T-helper 2 cell treated with Interferon-gamma antibody and Interleukin-4, amounts not matched to agents 100 ng/mL and 5 ng/mL, for 36 hours (primary cell): ENCODE measurements at regions not wholly inside any gene's neighbourhood (a gene's known extent, or its start where the extent isn't known, plus 50 kb on each side); places are given as distances from the start of the nearest gene placed in this dataset.
"Not testable (repeated sequence)": the region's sequence is repeated elsewhere in the genome, so short reads cannot be mapped to it uniquely, and the experiment has no call there.

Experiments
- intact Hi-C: fragments of 100-400 bp; cut with micrococcal nuclease; formaldehyde crosslinking; loops from one replicate; pipeline ENCODE4 v1.15.1; 2023

DNA sequence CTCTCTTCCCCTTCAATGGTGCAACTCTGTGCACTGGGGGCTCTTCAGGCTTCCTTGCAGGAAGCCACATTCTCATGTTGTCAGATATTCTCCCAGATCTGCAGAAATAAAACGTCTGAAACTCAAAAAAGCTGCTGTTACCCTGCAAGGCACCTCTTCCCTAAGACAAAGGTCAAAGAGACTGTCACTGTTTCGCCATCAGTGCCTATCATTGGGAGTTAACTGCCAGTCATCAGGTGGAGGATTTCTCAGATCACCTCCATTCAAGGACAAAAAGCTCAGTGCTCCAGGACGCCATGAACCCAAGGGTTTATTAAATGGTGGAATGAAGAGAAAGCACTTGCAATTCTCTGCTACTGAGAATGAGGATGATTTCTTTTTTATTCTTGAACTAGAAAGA, 144.6 kb upstream of the PALS2 start:
- intact Hi-C loops = no loop called here

GRCh38 chr7:24432677-24433076, 140.6 kb upstream of the PALS2 start:
- intact Hi-C loops = no loop called here

GRCh38 chr7:24434972-24435371, 138.3 kb upstream of the PALS2 start:
- intact Hi-C loops = no loop called here

DNA sequence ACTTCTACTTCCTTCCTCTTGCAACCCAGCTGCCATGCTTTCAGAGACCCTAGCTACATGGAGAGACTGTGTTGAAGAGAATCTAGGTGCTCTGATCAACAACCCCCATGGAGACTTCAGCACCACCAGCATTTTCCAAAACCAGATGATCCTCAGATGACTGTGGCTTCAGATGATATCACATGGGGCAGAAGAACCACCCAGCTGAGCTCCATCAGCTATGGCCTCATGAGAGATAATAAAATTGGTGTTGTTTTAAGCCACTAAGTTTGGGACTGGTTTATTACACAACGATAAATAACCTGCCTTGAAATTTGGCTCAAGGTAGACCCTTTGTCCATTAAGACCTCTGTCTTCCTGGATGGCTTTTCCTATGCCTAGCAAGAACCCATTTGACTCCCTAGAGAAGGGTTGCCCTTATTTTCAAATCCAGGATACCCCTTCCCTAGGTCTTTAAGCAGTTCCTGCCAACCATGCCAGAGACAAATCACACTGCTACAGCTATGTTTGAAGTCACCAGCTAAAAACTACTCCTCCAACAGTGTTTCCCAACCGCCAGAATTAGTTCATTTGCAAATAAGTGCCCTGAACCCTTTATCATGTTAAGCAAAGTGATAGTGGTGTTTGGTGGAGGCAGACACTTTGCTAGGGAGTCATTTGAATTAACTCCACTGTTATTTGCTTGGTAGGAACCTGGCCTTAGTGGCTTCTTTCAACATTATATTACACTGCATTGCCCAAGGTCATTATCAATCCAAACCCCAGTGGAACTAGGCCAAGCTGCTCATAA, 136.9 kb upstream of the PALS2 start:
- intact Hi-C loops = no loop called here

DNA sequence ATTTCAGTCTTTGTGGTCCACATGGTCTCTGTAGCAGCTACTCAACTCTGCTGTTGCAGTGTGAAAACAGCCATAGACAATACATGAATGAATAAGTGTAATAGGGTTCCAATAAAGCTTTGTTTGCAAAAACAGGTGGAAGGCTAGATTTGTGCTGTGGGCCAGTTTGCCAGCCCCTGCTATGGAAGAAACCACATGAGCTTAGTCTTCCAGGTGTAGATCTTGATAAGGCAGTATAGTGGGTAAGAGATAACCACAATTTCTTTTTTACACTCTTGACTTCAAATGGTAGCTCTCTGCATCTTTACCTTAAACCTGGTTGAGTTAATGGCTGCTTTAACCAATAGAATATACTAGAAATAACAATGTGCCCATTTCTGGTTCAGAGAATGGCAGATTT, 135.0 kb upstream of the PALS2 start:
- intact Hi-C loops = no loop called here

GRCh38 chr7:24439104-24439503, 134.1 kb upstream of the PALS2 start:
- intact Hi-C loops = not testable (repeated sequence)

GRCh38 chr7:24440892-24441291, 132.4 kb upstream of the PALS2 start:
- intact Hi-C loops = no loop called here

GRCh38 chr7:24441314-24442027, 131.8 kb upstream of the PALS2 start:
- intact Hi-C loops = no loop called here

GRCh38 chr7:24442170-24442777, 131.0 kb upstream of the PALS2 start:
- intact Hi-C loops = no loop called here

DNA sequence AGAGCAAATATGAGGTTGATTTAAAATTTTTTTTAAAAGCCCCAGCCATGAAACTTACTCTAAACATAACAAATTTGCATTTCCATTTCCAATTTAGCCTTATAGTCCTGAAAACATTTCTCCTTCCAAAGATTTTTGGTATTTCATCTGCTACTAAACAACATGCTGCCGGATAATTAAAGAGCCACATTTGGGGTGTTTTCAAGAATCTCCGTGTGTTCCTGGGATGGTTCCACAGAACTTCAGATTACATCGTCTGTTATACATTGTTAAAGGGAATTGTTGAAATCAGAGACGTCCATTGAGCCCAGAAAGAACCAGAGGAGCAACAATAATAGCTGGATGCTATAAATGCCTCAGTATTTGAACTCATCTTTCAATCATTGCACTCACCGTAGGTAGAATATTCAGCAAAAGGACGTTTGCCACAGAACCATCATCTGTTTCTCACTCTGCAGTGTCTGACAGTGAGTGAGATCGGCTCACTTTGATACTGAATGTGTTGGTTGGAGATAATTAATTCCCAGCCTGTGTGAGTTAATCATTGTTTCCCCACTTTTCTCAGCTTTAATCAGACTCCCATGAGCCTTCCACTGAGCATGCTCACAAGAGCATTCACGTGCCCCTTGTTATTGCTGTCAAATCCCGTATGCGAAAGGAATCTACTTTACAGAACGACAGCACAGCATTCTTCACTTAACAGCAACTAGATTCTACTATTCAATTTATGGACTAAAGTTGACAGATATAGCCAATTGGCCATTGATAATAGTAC, 128.4 kb upstream of the PALS2 start:
- intact Hi-C loops = no loop called here

GRCh38 chr7:24448038-24448437, 125.2 kb upstream of the PALS2 start:
- intact Hi-C loops = no loop called here

DNA sequence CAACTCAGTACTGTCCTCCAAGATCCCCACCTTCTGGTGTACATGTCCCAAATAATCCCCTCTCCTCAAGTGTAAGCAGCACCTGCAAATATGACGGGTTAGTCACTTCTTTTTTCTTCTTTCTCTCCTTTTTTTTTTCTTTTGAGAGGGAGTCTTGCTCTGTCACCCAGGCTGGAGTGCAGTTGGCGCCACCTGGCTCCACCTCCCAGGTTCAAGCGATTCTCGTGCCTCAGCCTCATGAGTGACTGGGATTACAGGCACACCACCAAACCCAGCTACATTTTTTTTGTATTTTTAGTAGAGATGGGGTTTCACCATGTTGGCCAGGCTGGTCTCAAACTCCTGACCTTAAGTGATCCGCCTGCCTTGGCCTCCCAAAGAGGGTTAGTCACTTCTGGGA, 123.8 kb upstream of the PALS2 start:
- intact Hi-C loops = not testable (repeated sequence)

DNA sequence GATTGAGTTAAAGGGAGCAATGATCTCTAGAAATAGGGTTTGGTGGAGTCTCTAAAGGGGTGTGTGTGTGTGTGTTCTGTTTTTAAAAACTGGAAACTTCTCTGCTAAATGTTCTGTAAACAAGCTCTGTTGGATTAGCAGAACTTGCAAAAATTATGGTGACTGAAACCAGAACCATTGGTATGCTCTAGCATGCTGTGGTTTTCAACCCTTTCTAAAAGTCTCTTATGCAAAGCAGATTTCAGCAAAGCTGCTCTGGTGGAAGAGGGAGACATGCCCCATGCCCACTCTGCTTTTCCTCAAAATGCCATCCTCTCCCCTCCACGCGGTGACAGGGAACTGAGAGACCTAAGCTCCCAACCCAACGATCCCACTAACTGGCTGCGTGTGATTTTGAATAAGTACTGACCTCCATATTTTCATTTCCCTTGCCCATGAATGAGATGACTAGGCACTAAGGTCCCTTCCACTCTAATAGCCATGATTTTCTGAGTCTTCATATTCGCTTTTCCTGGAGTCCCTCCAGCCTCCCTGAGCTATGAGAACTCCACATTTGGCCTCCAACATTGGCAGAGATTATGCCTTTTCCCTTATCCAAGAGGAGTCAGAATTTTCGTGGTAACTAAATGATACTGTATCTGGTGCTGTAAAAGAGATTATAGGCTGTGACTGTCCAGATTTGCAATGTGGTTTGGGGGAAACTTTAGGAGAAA, 117.3 kb upstream of the PALS2 start:
- intact Hi-C loops = no loop called here

GRCh38 chr7:24456526-24457218, 116.6 kb upstream of the PALS2 start:
- intact Hi-C loops = no loop called here

DNA sequence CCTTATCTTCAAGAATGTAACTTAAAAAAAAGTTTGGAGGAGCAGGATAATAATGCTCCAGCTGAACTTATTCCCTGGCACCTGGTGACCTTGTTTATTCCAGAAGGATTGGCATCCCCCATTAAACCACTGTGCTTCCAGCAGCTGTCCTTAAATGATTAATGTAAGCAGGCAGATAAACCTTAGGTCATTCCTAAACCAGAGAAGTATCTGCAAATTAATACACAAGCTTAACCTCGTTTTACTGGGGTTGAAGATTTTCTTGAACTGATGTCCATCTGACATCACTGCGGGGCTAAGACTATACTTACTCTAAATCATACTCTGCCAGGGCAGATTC, 116.1 kb upstream of the PALS2 start:
- intact Hi-C loops = no loop called here

- intact Hi-C loops = no loop called here
Measured at GRCh38 chr7:24462117-24462516, 111.1 kb upstream of the PALS2 start.

- intact Hi-C loops = no loop called here
Measured at GRCh38 chr7:24462984-24463383, 110.3 kb upstream of the PALS2 start.

GRCh38 chr7:24463474-24463873, 109.8 kb upstream of the PALS2 start:
- intact Hi-C loops = no loop called here

DNA sequence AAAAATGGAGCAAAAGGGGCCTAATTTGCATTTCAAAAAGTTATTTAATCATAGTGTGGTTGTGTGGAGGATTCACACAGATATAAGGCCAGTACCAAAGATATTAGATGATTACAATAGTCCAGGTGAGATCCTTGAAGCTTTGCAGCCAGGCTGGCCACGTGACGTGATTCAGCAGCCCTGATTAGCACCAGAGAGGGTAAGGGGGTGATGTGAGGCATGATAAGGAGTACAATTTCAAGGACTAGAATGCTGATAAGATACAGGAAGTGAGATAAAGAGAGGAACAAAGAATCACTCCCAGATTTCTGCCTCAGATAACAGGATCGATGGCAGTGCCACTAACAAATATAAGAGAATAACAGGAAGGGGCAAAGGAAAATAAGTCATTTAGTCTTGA, 108.4 kb upstream of the PALS2 start:
- intact Hi-C loops = no loop called here

DNA sequence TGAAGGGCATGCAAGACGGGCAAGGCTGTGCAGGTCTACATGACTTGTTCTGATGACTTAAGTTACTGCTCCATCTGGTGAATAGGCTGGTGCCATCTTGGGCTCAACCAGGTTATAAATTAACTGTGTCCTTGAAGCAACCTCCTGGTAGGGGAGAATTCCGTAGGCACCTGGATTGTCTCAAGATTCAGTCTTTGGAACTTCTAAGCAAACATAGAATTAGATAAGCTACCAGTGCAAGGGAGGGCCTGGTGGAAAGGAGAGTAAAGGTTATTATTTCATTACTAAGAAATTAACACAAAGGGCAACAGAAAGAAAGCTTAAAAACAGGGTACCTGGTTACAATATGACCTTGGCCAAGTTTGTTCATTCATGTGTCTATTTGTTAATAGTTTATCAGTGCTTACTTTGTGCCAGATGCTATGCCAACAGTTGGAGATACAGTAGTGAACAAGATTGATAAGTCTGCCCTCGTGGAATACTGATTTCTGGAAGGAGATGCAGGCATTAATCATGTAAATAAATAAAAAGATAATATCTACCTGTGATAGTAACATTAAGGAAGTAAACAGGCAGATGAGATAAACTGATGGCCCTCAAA, 107.0 kb upstream of the PALS2 start:
- intact Hi-C loops = no loop called here
